ENCODE measurements at regions not wholly inside any gene's neighbourhood (a gene's known extent, or its start where the extent isn't known, plus 50 kb on each side); places are given as distances from the start of the nearest gene placed in this dataset.

GRCh38 chr6:167662881-167663205 is 163.9 kb upstream of the AFDN start:
- TF ChIP-seq CTCF (conservative IDR thresholded peaks at IDR 0.05) = no peak
- no peak overlapping the region for H3K27ac ChIP-seq

GRCh38 chr6:167663316-167663715 is 163.4 kb upstream of the AFDN start:
- TF ChIP-seq ZFX (IDR thresholded peaks at IDR 0.05) (no peak), CTCF (conservative IDR thresholded peaks at IDR 0.05) (no peak)
- no peak overlapping the region for H3K27ac ChIP-seq

- TF ChIP-seq ZFX (IDR thresholded peaks at IDR 0.05) (no peak), CTCF (conservative IDR thresholded peaks at IDR 0.05) (no peak)
- H3K27ac ChIP-seq = no peak overlapping the region
These were observed 162.8 kb upstream of the AFDN start for GRCh38 chr6:167663784-167664443.

- TF ChIP-seq CTCF (conservative IDR thresholded peaks at IDR 0.05) (no peak), ZFX (IDR thresholded peaks at IDR 0.05) (no peak)
- no peak overlapping the region for H3K27ac ChIP-seq
These were observed 161.7 kb upstream of the AFDN start for GRCh38 chr6:167664678-167665660.

- no peak for TF ChIP-seq ZFX (IDR thresholded peaks at IDR 0.05)
- TF ChIP-seq CTCF (conservative IDR thresholded peaks at IDR 0.05) = no peak
- H3K27ac ChIP-seq = no peak overlapping the region
These were observed 160.9 kb upstream of the AFDN start for GRCh38 chr6:167665698-167666330.

- TF ChIP-seq CTCF (conservative IDR thresholded peaks at IDR 0.05) (no peak), ZFX (IDR thresholded peaks at IDR 0.05) (no peak)
- H3K27ac ChIP-seq = no peak overlapping the region
These were observed 160.0 kb upstream of the AFDN start for GRCh38 chr6:167666571-167667203.
